Central memory CD4-positive, alpha-beta T cell (primary cell): ENCODE measurements at regions not wholly inside any gene's neighbourhood (a gene's known extent, or its start where the extent isn't known, plus 50 kb on each side); places are given as distances from the start of the nearest gene placed in this dataset.

Experiments used
- DNase-seq: peaks from one replicate; pipeline ENCODE4 v3.0.0; 2022

- no peak for DNase-seq
Observed at GRCh38 chr6:145305670-145306069, 429.6 kb downstream of the EPM2A start.

GRCh38 chr6:145306489-145306888 is 428.8 kb downstream of the EPM2A start:
- no peak for DNase-seq

GRCh38 chr6:145309842-145310535 is 425.3 kb downstream of the EPM2A start:
- DNase-seq = no peak

- DNase-seq = no peak
Observed at GRCh38 chr6:145312481-145312880, 422.8 kb downstream of the EPM2A start.

GRCh38 chr6:145313041-145313855 is 422.1 kb downstream of the EPM2A start:
- no peak for DNase-seq

- DNase-seq = no peak
Observed at GRCh38 chr6:145315982-145316600, 419.2 kb downstream of the EPM2A start.

- no peak for DNase-seq
Observed at GRCh38 chr6:145318952-145319351, 416.4 kb downstream of the EPM2A start.

- no peak for DNase-seq
Observed at GRCh38 chr6:145319605-145320004, 415.7 kb downstream of the EPM2A start.

- DNase-seq = no peak
Observed at GRCh38 chr6:145323646-145324045, 411.7 kb downstream of the EPM2A start.

- DNase-seq = no peak
Observed at GRCh38 chr6:145327586-145327985, 407.7 kb downstream of the EPM2A start.

GRCh38 chr6:145329257-145329656 is 406.1 kb downstream of the EPM2A start:
- no peak for DNase-seq

- DNase-seq = no peak
Observed at GRCh38 chr6:145331066-145331465, 404.3 kb downstream of the EPM2A start.

GRCh38 chr6:145332011-145332410 is 403.3 kb downstream of the EPM2A start:
- DNase-seq = no peak

GRCh38 chr6:145336119-145336518 is 399.2 kb downstream of the EPM2A start:
- no peak for DNase-seq

GRCh38 chr6:145339089-145339488 is 396.2 kb downstream of the EPM2A start:
- no peak for DNase-seq

- DNase-seq = no peak
Observed at GRCh38 chr6:145340256-145340655, 395.1 kb downstream of the EPM2A start.

GRCh38 chr6:145345094-145345493 is 390.2 kb downstream of the EPM2A start:
- DNase-seq = no peak

- no peak for DNase-seq
Observed at GRCh38 chr6:145347216-145347615, 388.1 kb downstream of the EPM2A start.

- DNase-seq = no peak
Observed at GRCh38 chr6:145349950-145350510, 385.3 kb downstream of the EPM2A start.

- DNase-seq = no peak
Observed at GRCh38 chr6:145350928-145351327, 384.4 kb downstream of the EPM2A start.

- no peak for DNase-seq
Observed at GRCh38 chr6:145352382-145353080, 382.8 kb downstream of the EPM2A start.

- no peak for DNase-seq
Observed at GRCh38 chr6:145360865-145361264, 374.5 kb downstream of the EPM2A start.

- no peak for DNase-seq
Observed at GRCh38 chr6:145367149-145367548, 368.2 kb downstream of the EPM2A start.
